IMR-90 (cell line): ENCODE measurements at regions not wholly inside any gene's neighbourhood (a gene's known extent, or its start where the extent isn't known, plus 50 kb on each side); places are given as distances from the start of the nearest gene placed in this dataset.

Experiments used
- BHLHE40 ChIP-seq: fragments of 150-350 bp; IDR thresholded peaks from 2 replicates; pipeline ENCODE4 v1.6.1; 2016; ENCODE audit warnings: mild to moderate bottlenecking, low read depth, low read length
- CHD1 ChIP-seq: IDR thresholded peaks from 2 replicates; pipeline ENCODE4 v1.6.1; 2012; ENCODE audit warnings: low read depth, low read length, improper control_type of control experiment
- CTCF ChIP-seq: conservative IDR thresholded peaks from 2 replicates; pipeline ENCODE4 v1.5.1; 2012; ENCODE audit warnings: mild to moderate bottlenecking, low read depth, low read length, improper control_type of control experiment
- ELK1 ChIP-seq: fragments of 150-350 bp; IDR thresholded peaks from 2 replicates; pipeline ENCODE4 v1.6.1; 2016; ENCODE audit warnings: low read depth, mild to moderate bottlenecking, low read length, moderate library complexity, borderline replicate concordance
- MAZ ChIP-seq: IDR thresholded peaks from 2 replicates; pipeline ENCODE4 v1.6.1; 2012; ENCODE audit warnings: low read depth, mild to moderate bottlenecking, low read length, improper control_type of control experiment, moderate library complexity, borderline replicate concordance
- MXI1 ChIP-seq: IDR thresholded peaks from 2 replicates; pipeline ENCODE4 v1.6.1; 2012; ENCODE audit warnings: low read depth, mild to moderate bottlenecking, low read length, moderate library complexity, borderline replicate concordance
- NFE2L2 ChIP-seq: fragments of 150-350 bp; IDR thresholded peaks from 2 replicates; pipeline ENCODE4 v1.6.1; 2016; ENCODE audit warnings: low read depth, mild to moderate bottlenecking, low read length
- POLR2A ChIP-seq: IDR thresholded peaks from 2 replicates; pipeline ENCODE4 v1.6.1; 2012; ENCODE audit warnings: mild to moderate bottlenecking, low read depth, low read length
- SMC3 ChIP-seq: fragments of 150-350 bp; IDR thresholded peaks from 2 replicates; pipeline ENCODE4 v1.6.1; 2016; ENCODE audit warnings: low read depth, mild to moderate bottlenecking, antibody characterized with exemption, low read length, moderate library complexity

GRCh38 chr3:157589211-157589610 is 86.0 kb upstream of the VEPH1 start:
- TF ChIP-seq CTCF (no peak), POLR2A (no peak), CHD1 (no peak), SMC3 (no peak), BHLHE40 (no peak), MAZ (no peak), ELK1 (no peak), NFE2L2 (no peak), MXI1 (no peak)
